ENCODE measurements at regions not wholly inside any gene's neighbourhood (a gene's known extent, or its start where the extent isn't known, plus 50 kb on each side); places are given as distances from the start of the nearest gene placed in this dataset.

GRCh38 chr11:8318536-8318935, 54.9 kb upstream of the LMO1 start:
- no peak for TF ChIP-seq CTCF (IDR thresholded peaks at IDR 0.05; ENCODE audit: insufficient read depth, low read length, poor library complexity, severe bottlenecking)
- TF ChIP-seq EZH2phosphoT487 (conservative IDR thresholded peaks at IDR 0.05; ENCODE audit: low read length): no peak
